Endothelial cell of umbilical vein (primary cell): ENCODE measurements at regions not wholly inside any gene's neighbourhood (a gene's known extent, or its start where the extent isn't known, plus 50 kb on each side); places are given as distances from the start of the nearest gene placed in this dataset.

Experiments
- BruUV-seq: library from RNA; stranded (reverse); fragments of 400-500 nt; replicated peaks from 2 replicates; lab custom pipeline; 2021; lab: Mats Ljungman, UMichigan
- CTCF ChIA-PET: fragments of 300-600, 350-600 bp; sonication (Branson Sonifier 250); formaldehyde crosslinking; loops from one replicate; lab custom pipeline; 2021; ENCODE audit warnings: antibody characterized with exemption, inconsistent platforms; lab: Charles Lee
- POLR2A ChIA-PET: fragments of 300-600, 350-600 bp; sonication (Branson Sonifier 250); formaldehyde crosslinking; loops from one replicate; lab custom pipeline; 2021; ENCODE audit warnings: antibody characterized with exemption, inconsistent platforms; lab: Charles Lee
- DNase-seq: peaks from one replicate; pipeline ENCODE4 v3.0.0-alpha.2; 2011; ENCODE audit warnings: low read depth, low spot score
- FAIRE-seq: peaks from 2 replicates; lab custom pipeline; 2011; peaks lifted over from hg19 to GRCh38; lab: Jason Lieb, UNC
- H2AFZ ChIP-seq: 2 replicates; pipeline ENCODE4 v1.6.0; 2012; ENCODE audit warnings: low read depth, low read length, control low read depth, inconsistent platforms
- H3K27ac ChIP-seq: 2 replicates; pipeline ENCODE4 v1.5.1; 2011; ENCODE audit warnings: low read depth, mild to moderate bottlenecking, control low read depth, low read length, moderate library complexity; ENCODE audit not compliant: insufficient read depth
- H3K27me3 ChIP-seq, 2 experiments: 2 replicates each; pipeline versions ENCODE4 v1.6.0 to v1.6.1; 2011; ENCODE audit warnings: low read length in 2 of 2, mixed read lengths in 1 of 2; ENCODE audit not compliant: control insufficient read depth in 2 of 2, insufficient read depth in 2 of 2
- H3K36me3 ChIP-seq, 2 experiments: 2 replicates in 1 of 2; 3 replicates in 1 of 2; pipeline ENCODE4 v1.5.1; 2011; ENCODE audit warnings: low read length in 2 of 2, mild to moderate bottlenecking in 1 of 2, moderate library complexity in 1 of 2; ENCODE audit not compliant: control insufficient read depth in 2 of 2, insufficient read depth in 2 of 2; ENCODE audit errors: extremely low read depth in 1 of 2
- H3K4me1 ChIP-seq: 3 replicates; pipeline ENCODE4 v1.5.1; 2011; ENCODE audit warnings: mild to moderate bottlenecking, low read length; ENCODE audit not compliant: control insufficient read depth, insufficient read depth; ENCODE audit errors: extremely low read depth
- H3K4me2 ChIP-seq: 2 replicates; pipeline ENCODE4 v1.6.1; 2011; ENCODE audit warnings: low read length, control low read depth, mixed read lengths; ENCODE audit not compliant: insufficient read depth
- H3K4me3 ChIP-seq, 3 experiments: fragments of 200-600 bp in 1 of 3; sonication (generic), shearing (Covaris generic) in 1 of 3; replicated peaks in 1 of 3; 2 replicates each; pipeline ENCODE4 v1.5.1; 2011 to 2016; ENCODE audit warnings: control low read depth in 3 of 3, low read length in 3 of 3, mild to moderate bottlenecking in 2 of 3, inconsistent platforms in 1 of 3, low read depth in 1 of 3, moderate library complexity in 1 of 3; ENCODE audit not compliant: insufficient read depth in 1 of 3
- H3K79me2 ChIP-seq: 2 replicates; pipeline ENCODE4 v1.6.0; 2012; ENCODE audit warnings: low read length, inconsistent platforms; ENCODE audit not compliant: control insufficient read depth, insufficient read depth
- H3K9ac ChIP-seq: replicated peaks from 2 replicates; pipeline ENCODE3; 2011; ENCODE audit warnings: low read length, control low read depth; ENCODE audit not compliant: insufficient read depth; ENCODE audit errors: extremely low read depth
- H3K9me1 ChIP-seq: replicated peaks from 3 replicates; pipeline ENCODE4 v1.6.0; 2011; ENCODE audit warnings: mild to moderate bottlenecking, low read length; ENCODE audit not compliant: control insufficient read depth, insufficient read depth; ENCODE audit errors: extremely low read depth
- H3K9me3 ChIP-seq: replicated peaks from 2 replicates; pipeline ENCODE4 v1.5.1; 2012; ENCODE audit warnings: low read length, inconsistent platforms; ENCODE audit not compliant: control insufficient read depth, insufficient read depth
- H4K20me1 ChIP-seq: replicated peaks from 2 replicates; pipeline ENCODE3; 2011; ENCODE audit warnings: mild to moderate bottlenecking, low read length; ENCODE audit not compliant: control insufficient read depth, insufficient read depth; ENCODE audit errors: extremely low read depth
- CTCF ChIP-seq, 2 donors: IDR thresholded peaks; 1 replicate in 1 of 2; 2 replicates in 1 of 2; pipeline ENCODE4 v1.5.1; 2011; ENCODE audit warnings: low read length in 2 of 2, mild to moderate bottlenecking in 2 of 2, moderate library complexity in 2 of 2, control low read depth in 1 of 2, inconsistent platforms in 1 of 2, low read depth in 1 of 2; ENCODE audit not compliant: insufficient read depth in 1 of 2; ENCODE audit errors: extremely low read depth in 1 of 2
- EZH2 ChIP-seq: IDR thresholded peaks from 2 replicates; pipeline ENCODE4 v1.6.1; 2012; ENCODE audit warnings: borderline replicate concordance, low read depth, mild to moderate bottlenecking, moderate library complexity, low read length, inconsistent platforms; ENCODE audit not compliant: severe bottlenecking
- FOS ChIP-seq: IDR thresholded peaks from 2 replicates; pipeline ENCODE4 v1.6.1; 2011; ENCODE audit warnings: mild to moderate bottlenecking, low read length, moderate library complexity, borderline replicate concordance; ENCODE audit not compliant: insufficient read depth
- GATA2 ChIP-seq: IDR thresholded peaks from 2 replicates; pipeline ENCODE4 v1.7.0; 2011; ENCODE audit warnings: low read depth, mild to moderate bottlenecking, moderate library complexity, mixed read lengths, low read length; ENCODE audit not compliant: insufficient read length, insufficient read depth
- JUN ChIP-seq: IDR thresholded peaks from 2 replicates; pipeline ENCODE4 v1.6.1; 2011; ENCODE audit warnings: borderline replicate concordance, low read depth; ENCODE audit not compliant: insufficient read length, insufficient read depth
- MAX ChIP-seq: IDR thresholded peaks from 2 replicates; pipeline ENCODE4 v1.6.1; 2011; ENCODE audit not compliant: insufficient read depth, insufficient read length
- MYC ChIP-seq: IDR thresholded peaks from one replicate; pipeline ENCODE4 v1.6.1; 2011; ENCODE audit warnings: mild to moderate bottlenecking, low read depth, low read length
- POLR2A ChIP-seq: IDR thresholded peaks from 2 replicates; pipeline ENCODE4 v1.6.1; 2012; ENCODE audit warnings: low read depth, mild to moderate bottlenecking, control low read depth, low read length
- POLR2AphosphoS5 ChIP-seq: IDR thresholded peaks from 2 replicates; pipeline ENCODE4 v1.6.1; 2012; ENCODE audit warnings: low read depth, mild to moderate bottlenecking, control low read depth, low read length, moderate library complexity; ENCODE audit not compliant: insufficient read depth
- dilution Hi-C: fragments of 300-500 bp; cut with MboI; formaldehyde crosslinking; loops from one replicate; pipeline ENCODE4 v1.15.0; 2019; ENCODE audit warnings: low sequenced_read_pairs; ENCODE audit not compliant: extremely low pct_ligation_motif_present
- intact Hi-C: fragments of 100-400 bp; cut with micrococcal nuclease; formaldehyde crosslinking; loops from one replicate; pipeline ENCODE4 v1.10.0; 2022

- no peak overlapping the region for H2AFZ ChIP-seq
- no peaks in the 10 kb centered on the region for H3K79me2 ChIP-seq
- H3K4me3 ChIP-seq = no peak overlapping the region
- no peak overlapping the region for H3K4me2 ChIP-seq
- dilution Hi-C loops (no loop called here), intact Hi-C loops (no loop called here)
- no peaks in the 10 kb centered on the region for H3K4me1 ChIP-seq
- no peaks in the 10 kb centered on the region for H3K9me1 ChIP-seq
- no peak overlapping the region for H3K9ac ChIP-seq
- no peak for DNase-seq
- POLR2A ChIA-PET = no interaction called here
- H3K9me3 ChIP-seq = peaks cover 10% of the 10 kb centered on the region
- no peaks in the 10 kb centered on the region for H3K27me3 ChIP-seq
- no peaks in the 10 kb centered on the region for H4K20me1 ChIP-seq
- no peaks in the 10 kb centered on the region for H3K36me3 ChIP-seq
- no peak overlapping the region for H3K27ac ChIP-seq
- TF ChIP-seq GATA2 (no peak), POLR2AphosphoS5 (no peak), JUN (no peak), CTCF (IDR thresholded peaks at IDR 0.05; ENCODE audit: extremely low read depth in 1 of 2, insufficient read depth in 1 of 2, low read depth in 1 of 2, low read length in 2 of 2) (no peak), FOS (no peak), MYC (no peak), POLR2A (no peak), MAX (no peak), EZH2 (no peak)
- no peak for FAIRE-seq
- no TSS peak for BruUV-seq
- CTCF ChIA-PET = no interaction called here
Measured at GRCh38 chr6:159349915-159350314, 180.7 kb downstream of the FNDC1 start.
